ENCODE measurements at regions not wholly inside any gene's neighbourhood (a gene's known extent, or its start where the extent isn't known, plus 50 kb on each side); places are given as distances from the start of the nearest gene placed in this dataset.

DNA sequence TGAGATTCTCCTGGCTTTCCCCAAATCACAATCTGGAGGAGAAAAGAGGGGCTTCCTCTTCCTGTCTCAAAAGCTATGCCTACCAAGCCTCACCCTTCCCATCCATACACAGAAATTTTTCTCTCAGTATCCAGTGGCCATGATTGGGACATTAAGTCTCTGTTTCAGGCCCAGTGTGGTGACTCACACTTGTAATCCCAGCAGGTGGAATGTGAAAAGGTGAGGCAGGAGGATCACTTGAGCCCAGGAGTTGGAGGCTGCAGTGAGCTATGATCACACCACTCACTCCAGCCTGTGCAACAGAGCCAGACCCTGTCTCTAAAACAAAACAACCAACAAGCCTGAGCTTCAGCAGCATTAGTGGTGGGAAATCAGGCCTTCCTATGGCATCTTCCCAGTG, 210.0 kb downstream of the OGFRL1 start:
- Mint-ChIP-seq H3K27me3 (ENCODE audit: low read depth, poor library complexity) (peaks cover 8% of the 10 kb centered on the region), H3K36me3 (ENCODE audit: low read depth) (no peaks in the 10 kb centered on the region), H3K9me3 (no peaks in the 10 kb centered on the region), H3K4me3 (no peak overlapping the region), H3K4me1 (peaks cover 8% of the 10 kb centered on the region), H3K27ac (no peak overlapping the region)
- no peak for DNase-seq
- TF ChIP-seq, protein P1, sequence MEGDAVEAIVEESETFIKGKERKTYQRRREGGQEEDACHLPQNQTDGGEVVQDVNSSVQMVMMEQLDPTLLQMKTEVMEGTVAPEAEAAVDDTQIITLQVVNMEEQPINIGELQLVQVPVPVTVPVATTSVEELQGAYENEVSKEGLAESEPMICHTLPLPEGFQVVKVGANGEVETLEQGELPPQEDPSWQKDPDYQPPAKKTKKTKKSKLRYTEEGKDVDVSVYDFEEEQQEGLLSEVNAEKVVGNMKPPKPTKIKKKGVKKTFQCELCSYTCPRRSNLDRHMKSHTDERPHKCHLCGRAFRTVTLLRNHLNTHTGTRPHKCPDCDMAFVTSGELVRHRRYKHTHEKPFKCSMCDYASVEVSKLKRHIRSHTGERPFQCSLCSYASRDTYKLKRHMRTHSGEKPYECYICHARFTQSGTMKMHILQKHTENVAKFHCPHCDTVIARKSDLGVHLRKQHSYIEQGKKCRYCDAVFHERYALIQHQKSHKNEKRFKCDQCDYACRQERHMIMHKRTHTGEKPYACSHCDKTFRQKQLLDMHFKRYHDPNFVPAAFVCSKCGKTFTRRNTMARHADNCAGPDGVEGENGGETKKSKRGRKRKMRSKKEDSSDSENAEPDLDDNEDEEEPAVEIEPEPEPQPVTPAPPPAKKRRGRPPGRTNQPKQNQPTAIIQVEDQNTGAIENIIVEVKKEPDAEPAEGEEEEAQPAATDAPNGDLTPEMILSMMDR (IDR thresholded peaks at IDR 0.05), result no peak

DNA sequence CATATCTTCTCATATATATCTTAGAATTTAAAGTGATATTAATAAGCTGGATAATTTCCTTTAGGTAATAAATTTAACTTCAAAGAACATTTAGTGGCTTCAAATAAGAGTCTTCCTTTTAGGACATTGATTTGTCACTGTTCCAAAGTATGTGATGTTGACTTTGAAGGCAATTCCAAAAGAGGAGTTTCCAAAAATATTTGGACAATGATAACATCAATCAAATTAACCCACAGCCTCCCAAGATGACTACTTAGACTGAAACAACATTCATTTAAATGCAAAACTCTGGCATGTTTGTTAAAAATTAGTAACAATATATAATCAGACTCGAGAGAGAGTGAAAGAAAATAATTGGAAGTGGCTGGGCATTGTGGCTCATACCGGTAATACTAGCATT, 211.1 kb downstream of the OGFRL1 start:
- Mint-ChIP-seq H3K27me3 (ENCODE audit: low read depth, poor library complexity) (peaks cover 9% of the 10 kb centered on the region), H3K4me3 (no peak overlapping the region), H3K27ac (no peak overlapping the region), H3K9me3 (no peaks in the 10 kb centered on the region), H3K4me1 (peaks cover 8% of the 10 kb centered on the region), H3K36me3 (ENCODE audit: low read depth) (no peaks in the 10 kb centered on the region)
- no peak for DNase-seq
- TF ChIP-seq, protein P1 (IDR thresholded peaks at IDR 0.05), result no peak

DNA sequence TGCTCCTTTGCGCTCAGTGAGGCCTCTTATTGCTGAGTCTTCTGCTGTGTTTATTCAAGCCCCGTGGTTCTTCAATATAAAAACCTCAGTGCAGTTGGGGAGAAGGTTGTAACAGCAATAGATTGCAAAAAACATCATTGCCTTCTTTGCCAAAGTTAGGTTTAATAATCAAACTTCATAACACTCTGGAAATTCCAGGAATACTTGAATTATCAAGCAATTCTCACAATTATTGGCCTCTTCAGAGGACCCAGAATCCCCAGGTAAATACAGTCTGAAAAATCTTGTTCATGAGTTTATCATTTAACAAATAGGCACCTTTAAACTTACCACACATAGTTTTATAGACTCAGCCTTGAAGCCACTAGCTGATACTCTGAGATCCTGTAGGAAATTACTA, 213.6 kb downstream of the OGFRL1 start:
- H3K27me3 Mint-ChIP-seq (ENCODE audit: low read depth, poor library complexity), result peaks cover 12% of the 10 kb centered on the region
- no peaks in the 10 kb centered on the region for H3K9me3 Mint-ChIP-seq
- TF ChIP-seq, protein P1 (IDR thresholded peaks at IDR 0.05), result no peak
- no peak for DNase-seq
- no peak overlapping the region for H3K27ac Mint-ChIP-seq
- peaks cover 12% of the 10 kb centered on the region for H3K4me1 Mint-ChIP-seq
- H3K4me3 Mint-ChIP-seq, result no peak overlapping the region
- H3K36me3 Mint-ChIP-seq (ENCODE audit: low read depth), result no peaks in the 10 kb centered on the region

DNA sequence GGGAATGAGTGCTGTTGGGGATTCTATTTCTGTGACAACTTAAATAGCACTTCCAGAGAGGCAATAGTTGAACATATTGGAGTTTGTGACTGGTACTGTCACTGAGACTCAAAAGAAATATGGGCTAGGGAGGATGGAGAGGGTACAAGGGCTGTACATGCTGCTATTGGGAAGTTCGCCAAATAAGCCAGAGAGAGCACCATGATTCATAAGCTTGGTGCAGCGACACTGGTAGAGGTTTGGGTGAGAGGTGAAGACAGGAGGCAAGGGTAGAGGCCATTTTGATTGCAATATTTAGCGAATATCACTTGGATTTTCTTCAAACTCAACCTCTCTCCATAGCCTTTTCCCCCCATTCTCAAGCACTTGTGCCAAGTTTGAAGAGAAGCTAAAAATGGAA, 214.3 kb downstream of the OGFRL1 start:
- DNase-seq, result no peak
- Mint-ChIP-seq H3K27me3 (ENCODE audit: low read depth, poor library complexity) (peaks cover 12% of the 10 kb centered on the region), H3K27ac (no peak overlapping the region), H3K9me3 (no peaks in the 10 kb centered on the region), H3K36me3 (ENCODE audit: low read depth) (no peaks in the 10 kb centered on the region), H3K4me1 (peaks cover 15% of the 10 kb centered on the region), H3K4me3 (no peak overlapping the region)
- TF ChIP-seq, protein P1 (IDR thresholded peaks at IDR 0.05), result no peak

DNA sequence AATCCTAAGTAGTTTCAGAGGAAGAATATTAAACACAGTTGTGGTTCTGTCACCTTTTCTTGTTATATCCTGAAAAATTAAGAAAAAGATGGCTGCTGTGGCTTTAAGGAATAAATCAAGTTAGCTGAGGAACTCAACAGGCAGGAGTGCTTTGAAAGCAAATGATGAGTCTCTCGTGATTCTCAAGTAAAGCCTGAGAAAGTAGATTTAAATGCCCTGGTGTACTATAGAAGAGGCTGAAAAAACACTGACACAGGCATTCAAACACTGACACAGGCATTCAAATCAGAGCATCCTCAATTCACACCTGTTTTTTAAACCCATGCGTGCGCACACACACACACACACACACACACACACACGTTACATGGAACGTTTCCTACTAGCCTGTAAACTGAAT, 218.6 kb downstream of the OGFRL1 start:
- no peak overlapping the region for H3K4me3 Mint-ChIP-seq
- H3K27ac Mint-ChIP-seq, result no peak overlapping the region
- peaks cover 23% of the 10 kb centered on the region for H3K4me1 Mint-ChIP-seq
- no peak for DNase-seq
- TF ChIP-seq, protein P1 (IDR thresholded peaks at IDR 0.05), result no peak
- peaks cover 4% of the 10 kb centered on the region for H3K27me3 Mint-ChIP-seq (ENCODE audit: low read depth, poor library complexity)
- no peaks in the 10 kb centered on the region for H3K9me3 Mint-ChIP-seq
- no peaks in the 10 kb centered on the region for H3K36me3 Mint-ChIP-seq (ENCODE audit: low read depth)

DNA sequence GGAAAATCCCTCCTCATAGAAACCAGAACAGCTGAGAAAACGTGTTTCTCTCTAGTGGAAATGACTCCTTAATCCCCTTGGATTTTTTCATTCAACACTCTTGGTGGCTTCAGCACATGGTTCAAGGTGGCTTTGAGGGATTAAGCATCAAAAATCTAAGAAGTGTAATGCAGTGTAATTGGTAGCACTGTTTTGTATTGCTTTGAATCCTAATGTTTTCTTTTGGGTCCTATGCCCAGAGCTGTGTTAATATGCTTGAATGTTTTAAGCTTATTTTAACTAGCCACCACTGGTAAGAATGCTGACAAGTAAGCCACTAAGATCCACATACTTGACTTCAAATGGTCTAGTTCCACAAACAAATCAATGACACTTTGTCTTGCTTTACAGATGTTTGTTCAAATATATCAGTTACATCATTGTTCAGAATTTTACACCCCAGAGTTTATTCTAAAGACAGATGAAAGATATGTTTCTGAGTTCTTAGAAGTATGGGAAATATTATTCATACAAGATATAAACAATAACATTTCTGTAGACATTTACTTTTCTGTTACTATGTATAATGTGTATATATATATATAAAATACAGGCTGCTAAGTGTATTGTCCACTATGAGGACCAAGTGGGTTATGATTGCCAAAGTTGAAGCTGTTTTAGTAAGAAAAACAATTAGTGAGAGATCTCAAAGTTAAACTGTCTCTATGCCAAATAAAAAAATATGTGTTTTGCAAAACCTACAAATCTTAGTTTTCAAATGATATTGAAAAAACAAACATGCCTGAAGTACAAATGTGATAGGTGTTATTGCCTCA, 220.8 kb downstream of the OGFRL1 start:
- Mint-ChIP-seq H3K36me3 (ENCODE audit: low read depth) (no peaks in the 10 kb centered on the region), H3K27ac (no peak overlapping the region), H3K9me3 (no peaks in the 10 kb centered on the region), H3K4me3 (no peak overlapping the region), H3K4me1 (peaks cover 35% of the 10 kb centered on the region), H3K27me3 (ENCODE audit: low read depth, poor library complexity) (peaks cover 4% of the 10 kb centered on the region)
- DNase-seq, result no peak
- TF ChIP-seq, protein P1 (IDR thresholded peaks at IDR 0.05), result no peak

Data from nephron progenitor cell (in vitro differentiated cells).